ENCODE measurements at regions not wholly inside any gene's neighbourhood (a gene's known extent, or its start where the extent isn't known, plus 50 kb on each side); places are given as distances from the start of the nearest gene placed in this dataset.
A peak's percentile ranks its signal among the peaks of the same experiment; 100 is the strongest.

DNA sequence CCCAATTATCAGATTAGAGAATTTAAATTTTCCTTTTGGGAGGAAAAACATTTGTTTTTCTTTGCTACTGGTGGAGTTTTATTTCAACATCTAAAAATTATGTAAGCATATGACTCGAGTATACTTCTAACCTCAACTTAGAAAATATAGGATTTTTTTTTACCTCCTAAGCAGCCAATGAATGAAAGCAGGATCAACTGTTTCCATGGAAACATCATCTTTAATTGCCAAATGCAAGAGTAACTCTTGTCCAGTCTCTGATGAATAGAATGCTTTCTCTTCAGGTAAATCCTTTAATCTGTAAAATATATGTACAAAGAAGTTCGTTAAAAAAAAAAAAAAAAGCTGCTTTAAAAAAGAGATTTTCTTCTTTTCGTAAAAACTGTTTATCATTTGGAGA is 93.6 kb downstream of the CNTN3 start:
- H3K4me2 ChIP-seq (ENCODE audit: low read length), result no peak overlapping the region
- no peaks in the 10 kb centered on the region for H3F3A ChIP-seq (ENCODE audit: insufficient read depth, low read length, poor library complexity, severe bottlenecking)
- H3K27ac ChIP-seq (ENCODE audit: low read length), result no peak overlapping the region
- no peaks in the 10 kb centered on the region for H3K27me3 ChIP-seq (ENCODE audit: insufficient read depth, low read depth, low read length)
- no peaks in the 10 kb centered on the region for H4K20me1 ChIP-seq (ENCODE audit: insufficient read depth)
- no peaks in the 10 kb centered on the region for H3K9me3 ChIP-seq (ENCODE audit: low read length)
- no peaks in the 10 kb centered on the region for H3K36me3 ChIP-seq (ENCODE audit: insufficient read depth, low read length)
- H3K9ac ChIP-seq (ENCODE audit: low read length), result no peak overlapping the region
- H3K9me2 ChIP-seq (ENCODE audit: insufficient read depth, low read length), result no peaks in the 10 kb centered on the region
- no peaks in the 10 kb centered on the region for H3K79me2 ChIP-seq (replicated peaks; ENCODE audit: insufficient read depth, low read length)
- H2AFZ ChIP-seq (ENCODE audit: low read depth, low read length), result no peak overlapping the region
- H3K4me3 ChIP-seq (ENCODE audit: low read length), result no peak overlapping the region
- TF ChIP-seq POLR2AphosphoS5 (IDR thresholded peaks at IDR 0.05) (no peak), MXI1 (conservative IDR thresholded peaks at IDR 0.05; ENCODE audit: poor library complexity, severe bottlenecking) (no peak), EZH2 (IDR thresholded peaks at IDR 0.05; ENCODE audit: borderline replicate concordance, insufficient read depth, low read length, poor library complexity, severe bottlenecking) (no peak), TAF1 (IDR thresholded peaks at IDR 0.05; ENCODE audit: low read depth) (no peak), RAD21 (conservative IDR thresholded peaks at IDR 0.05) (no peak), EP300 (conservative IDR thresholded peaks at IDR 0.05; ENCODE audit: poor library complexity, severe bottlenecking) (no peak), SMC3 (conservative IDR thresholded peaks at IDR 0.05; ENCODE audit: poor library complexity) (no peak)
- TF ChIP-seq, protein P1, sequence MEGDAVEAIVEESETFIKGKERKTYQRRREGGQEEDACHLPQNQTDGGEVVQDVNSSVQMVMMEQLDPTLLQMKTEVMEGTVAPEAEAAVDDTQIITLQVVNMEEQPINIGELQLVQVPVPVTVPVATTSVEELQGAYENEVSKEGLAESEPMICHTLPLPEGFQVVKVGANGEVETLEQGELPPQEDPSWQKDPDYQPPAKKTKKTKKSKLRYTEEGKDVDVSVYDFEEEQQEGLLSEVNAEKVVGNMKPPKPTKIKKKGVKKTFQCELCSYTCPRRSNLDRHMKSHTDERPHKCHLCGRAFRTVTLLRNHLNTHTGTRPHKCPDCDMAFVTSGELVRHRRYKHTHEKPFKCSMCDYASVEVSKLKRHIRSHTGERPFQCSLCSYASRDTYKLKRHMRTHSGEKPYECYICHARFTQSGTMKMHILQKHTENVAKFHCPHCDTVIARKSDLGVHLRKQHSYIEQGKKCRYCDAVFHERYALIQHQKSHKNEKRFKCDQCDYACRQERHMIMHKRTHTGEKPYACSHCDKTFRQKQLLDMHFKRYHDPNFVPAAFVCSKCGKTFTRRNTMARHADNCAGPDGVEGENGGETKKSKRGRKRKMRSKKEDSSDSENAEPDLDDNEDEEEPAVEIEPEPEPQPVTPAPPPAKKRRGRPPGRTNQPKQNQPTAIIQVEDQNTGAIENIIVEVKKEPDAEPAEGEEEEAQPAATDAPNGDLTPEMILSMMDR (IDR thresholded peaks at IDR 0.05; ENCODE audit: poor library complexity, severe bottlenecking), result no peak
- TF ChIP-seq, protein P2, sequence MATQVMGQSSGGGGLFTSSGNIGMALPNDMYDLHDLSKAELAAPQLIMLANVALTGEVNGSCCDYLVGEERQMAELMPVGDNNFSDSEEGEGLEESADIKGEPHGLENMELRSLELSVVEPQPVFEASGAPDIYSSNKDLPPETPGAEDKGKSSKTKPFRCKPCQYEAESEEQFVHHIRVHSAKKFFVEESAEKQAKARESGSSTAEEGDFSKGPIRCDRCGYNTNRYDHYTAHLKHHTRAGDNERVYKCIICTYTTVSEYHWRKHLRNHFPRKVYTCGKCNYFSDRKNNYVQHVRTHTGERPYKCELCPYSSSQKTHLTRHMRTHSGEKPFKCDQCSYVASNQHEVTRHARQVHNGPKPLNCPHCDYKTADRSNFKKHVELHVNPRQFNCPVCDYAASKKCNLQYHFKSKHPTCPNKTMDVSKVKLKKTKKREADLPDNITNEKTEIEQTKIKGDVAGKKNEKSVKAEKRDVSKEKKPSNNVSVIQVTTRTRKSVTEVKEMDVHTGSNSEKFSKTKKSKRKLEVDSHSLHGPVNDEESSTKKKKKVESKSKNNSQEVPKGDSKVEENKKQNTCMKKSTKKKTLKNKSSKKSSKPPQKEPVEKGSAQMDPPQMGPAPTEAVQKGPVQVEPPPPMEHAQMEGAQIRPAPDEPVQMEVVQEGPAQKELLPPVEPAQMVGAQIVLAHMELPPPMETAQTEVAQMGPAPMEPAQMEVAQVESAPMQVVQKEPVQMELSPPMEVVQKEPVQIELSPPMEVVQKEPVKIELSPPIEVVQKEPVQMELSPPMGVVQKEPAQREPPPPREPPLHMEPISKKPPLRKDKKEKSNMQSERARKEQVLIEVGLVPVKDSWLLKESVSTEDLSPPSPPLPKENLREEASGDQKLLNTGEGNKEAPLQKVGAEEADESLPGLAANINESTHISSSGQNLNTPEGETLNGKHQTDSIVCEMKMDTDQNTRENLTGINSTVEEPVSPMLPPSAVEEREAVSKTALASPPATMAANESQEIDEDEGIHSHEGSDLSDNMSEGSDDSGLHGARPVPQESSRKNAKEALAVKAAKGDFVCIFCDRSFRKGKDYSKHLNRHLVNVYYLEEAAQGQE (IDR thresholded peaks at IDR 0.05; ENCODE audit: borderline replicate concordance), result no peak

DNA sequence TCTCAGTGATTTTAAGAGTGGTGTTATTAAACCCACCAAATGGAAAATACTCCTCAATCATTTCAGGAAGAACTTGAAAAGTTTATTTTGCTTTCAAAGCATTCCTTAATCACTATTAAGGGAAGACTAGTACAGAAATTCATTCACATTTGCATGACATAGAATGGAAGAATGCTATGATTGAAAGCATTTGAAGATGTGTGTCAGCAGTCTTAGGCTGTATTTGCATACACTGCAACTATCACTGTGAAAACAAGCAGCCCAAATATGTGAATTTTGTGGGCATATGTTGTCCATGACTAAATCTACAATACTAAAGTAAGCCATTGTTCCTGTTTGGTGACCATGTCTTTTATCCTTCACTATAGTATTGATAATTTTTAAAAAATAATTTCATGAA is 95.8 kb downstream of the CNTN3 start:
- no peak overlapping the region for H2AFZ ChIP-seq (ENCODE audit: low read depth, low read length)
- no peaks in the 10 kb centered on the region for H3K79me2 ChIP-seq (replicated peaks; ENCODE audit: insufficient read depth, low read length)

More for the DNA sequence above, 95.8 kb downstream of the CNTN3 start:
- Histone ChIP-seq H3K9me2 (ENCODE audit: insufficient read depth, low read length) (no peaks in the 10 kb centered on the region), H3K4me3 (ENCODE audit: low read length) (no peak overlapping the region), H3K27ac (ENCODE audit: low read length) (no peak overlapping the region), H3K9ac (ENCODE audit: low read length) (no peak overlapping the region), H3K4me2 (ENCODE audit: low read length) (no peak overlapping the region), H3K27me3 (ENCODE audit: insufficient read depth, low read depth, low read length) (no peaks in the 10 kb centered on the region), H3F3A (ENCODE audit: insufficient read depth, low read length, poor library complexity, severe bottlenecking) (no peaks in the 10 kb centered on the region), H3K36me3 (ENCODE audit: insufficient read depth, low read length) (no peaks in the 10 kb centered on the region), H3K9me3 (ENCODE audit: low read length) (no peaks in the 10 kb centered on the region), H4K20me1 (ENCODE audit: insufficient read depth) (no peaks in the 10 kb centered on the region)
- TF ChIP-seq, protein P1 (IDR thresholded peaks at IDR 0.05; ENCODE audit: poor library complexity, severe bottlenecking), result no peak
- TF ChIP-seq, protein P2 (IDR thresholded peaks at IDR 0.05; ENCODE audit: borderline replicate concordance), result no peak
- no peak for TF ChIP-seq MXI1 (conservative IDR thresholded peaks at IDR 0.05; ENCODE audit: poor library complexity, severe bottlenecking)
- TF ChIP-seq SMC3 (conservative IDR thresholded peaks at IDR 0.05; ENCODE audit: poor library complexity), result no peak
- TF ChIP-seq RAD21 (conservative IDR thresholded peaks at IDR 0.05), result no peak
- TF ChIP-seq EP300 (conservative IDR thresholded peaks at IDR 0.05; ENCODE audit: poor library complexity, severe bottlenecking), result peak; percentile 38
- TF ChIP-seq POLR2AphosphoS5 (IDR thresholded peaks at IDR 0.05), result peak; percentile 50
- TF ChIP-seq EZH2 (IDR thresholded peaks at IDR 0.05; ENCODE audit: borderline replicate concordance, insufficient read depth, low read length, poor library complexity, severe bottlenecking), result no peak
- TF ChIP-seq TAF1 (IDR thresholded peaks at IDR 0.05; ENCODE audit: low read depth), result no peak
